ENCODE measurements at regions not wholly inside any gene's neighbourhood (a gene's known extent, or its start where the extent isn't known, plus 50 kb on each side); places are given as distances from the start of the nearest gene placed in this dataset.

DNA sequence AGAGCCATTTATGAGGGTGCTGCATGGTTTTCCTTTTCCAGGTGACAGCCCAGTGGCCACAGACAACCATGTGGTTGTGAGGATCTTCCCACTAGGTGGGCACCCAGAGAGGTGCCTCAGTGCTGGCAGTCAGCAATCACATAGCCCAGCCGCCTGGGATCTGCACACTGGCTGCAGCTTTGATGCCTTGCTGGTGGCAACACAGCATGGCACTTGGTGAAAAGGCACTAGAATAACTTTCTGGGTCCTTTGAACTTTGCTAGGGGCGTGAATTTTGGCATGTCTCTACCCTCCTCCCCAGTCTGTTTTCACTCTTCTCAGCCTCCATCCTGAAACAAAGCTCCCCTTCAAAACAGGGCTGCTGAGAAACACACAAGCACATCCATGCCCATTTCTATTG is 108.8 kb upstream of the RPL34 start:
- H3K9me3 Mint-ChIP-seq, result no peaks in the 10 kb centered on the region
- H3K27me3 Mint-ChIP-seq (ENCODE audit: low read depth), result peaks cover 30% of the 10 kb centered on the region
- no peak overlapping the region for H3K27ac Mint-ChIP-seq
- H3K36me3 Mint-ChIP-seq (ENCODE audit: low read depth), result peaks cover 1% of the 10 kb centered on the region
- no peak overlapping the region for H3K4me3 Mint-ChIP-seq
- H3K4me1 Mint-ChIP-seq (ENCODE audit: low read depth), result peaks cover 21% of the 10 kb centered on the region
- no peak for DNase-seq (ENCODE audit: low spot score)

GRCh38 chr4:108502356-108502755 is 118.0 kb upstream of the RPL34 start:
- Mint-ChIP-seq H3K27me3 (ENCODE audit: low read depth) (peaks cover 25% of the 10 kb centered on the region), H3K27ac (no peak overlapping the region), H3K4me1 (ENCODE audit: low read depth) (peaks cover 11% of the 10 kb centered on the region), H3K4me3 (no peak overlapping the region), H3K36me3 (ENCODE audit: low read depth) (peaks cover 1% of the 10 kb centered on the region), H3K9me3 (peaks cover 5% of the 10 kb centered on the region)
- DNase-seq (ENCODE audit: low spot score), result no peak

- no peak overlapping the region for H3K4me3 Mint-ChIP-seq
These were observed 121.5 kb upstream of the RPL34 start for GRCh38 chr4:108498925-108499324.

GRCh38 chr4:108493596-108493931 is 126.8 kb upstream of the RPL34 start:
- Mint-ChIP-seq H3K9me3 (peaks cover 11% of the 10 kb centered on the region), H3K27me3 (ENCODE audit: low read depth) (peaks cover 20% of the 10 kb centered on the region), H3K36me3 (ENCODE audit: low read depth) (peaks cover 2% of the 10 kb centered on the region), H3K27ac (peak overlapping the region; percentile 43), H3K4me1 (ENCODE audit: low read depth) (no peaks in the 10 kb centered on the region), H3K4me3 (no peak overlapping the region)
- no peak for DNase-seq (ENCODE audit: low spot score)

More at GRCh38 chr4:108498925-108499324, 121.5 kb upstream of the RPL34 start:
- Mint-ChIP-seq H3K27ac (no peak overlapping the region), H3K9me3 (peaks cover 8% of the 10 kb centered on the region), H3K36me3 (ENCODE audit: low read depth) (no peaks in the 10 kb centered on the region), H3K4me1 (ENCODE audit: low read depth) (no peaks in the 10 kb centered on the region), H3K27me3 (ENCODE audit: low read depth) (peaks cover 26% of the 10 kb centered on the region)
- no peak for DNase-seq (ENCODE audit: low spot score)

GRCh38 chr4:108492816-108493595 is 127.4 kb upstream of the RPL34 start:
- Mint-ChIP-seq H3K4me3 (no peak overlapping the region), H3K9me3 (peaks cover 11% of the 10 kb centered on the region), H3K36me3 (ENCODE audit: low read depth) (peaks cover 2% of the 10 kb centered on the region), H3K4me1 (ENCODE audit: low read depth) (no peaks in the 10 kb centered on the region), H3K27ac (no peak overlapping the region), H3K27me3 (ENCODE audit: low read depth) (peaks cover 15% of the 10 kb centered on the region)
- no peak for DNase-seq (ENCODE audit: low spot score)

DNA sequence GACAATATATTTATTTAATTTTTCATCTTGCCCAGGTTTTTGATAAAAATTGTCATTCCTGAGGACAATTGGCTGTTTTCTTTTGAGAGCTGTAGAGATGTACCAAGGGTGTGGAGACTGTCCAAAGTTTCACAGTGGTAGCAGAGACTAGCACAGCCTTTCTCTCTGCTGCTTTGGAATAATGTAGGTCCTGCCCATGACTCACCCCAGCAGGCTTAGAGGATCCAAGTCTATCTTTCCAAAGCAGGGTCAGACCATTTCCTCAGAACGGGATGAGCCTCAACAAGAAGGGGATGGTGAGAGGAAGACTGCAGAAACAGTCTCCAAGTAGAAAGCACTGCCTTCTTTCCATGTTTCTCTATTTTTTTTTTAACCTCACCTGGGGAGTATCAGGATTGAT is 131.5 kb upstream of the RPL34 start:
- peaks cover 19% of the 10 kb centered on the region for H3K4me1 Mint-ChIP-seq (ENCODE audit: low read depth)
- H3K36me3 Mint-ChIP-seq (ENCODE audit: low read depth), result peaks cover 2% of the 10 kb centered on the region
- H3K27me3 Mint-ChIP-seq (ENCODE audit: low read depth), result peaks cover 2% of the 10 kb centered on the region
- no peak overlapping the region for H3K4me3 Mint-ChIP-seq
- DNase-seq (ENCODE audit: low spot score), result no peak
- peaks cover 8% of the 10 kb centered on the region for H3K9me3 Mint-ChIP-seq
- no peak overlapping the region for H3K27ac Mint-ChIP-seq

DNA sequence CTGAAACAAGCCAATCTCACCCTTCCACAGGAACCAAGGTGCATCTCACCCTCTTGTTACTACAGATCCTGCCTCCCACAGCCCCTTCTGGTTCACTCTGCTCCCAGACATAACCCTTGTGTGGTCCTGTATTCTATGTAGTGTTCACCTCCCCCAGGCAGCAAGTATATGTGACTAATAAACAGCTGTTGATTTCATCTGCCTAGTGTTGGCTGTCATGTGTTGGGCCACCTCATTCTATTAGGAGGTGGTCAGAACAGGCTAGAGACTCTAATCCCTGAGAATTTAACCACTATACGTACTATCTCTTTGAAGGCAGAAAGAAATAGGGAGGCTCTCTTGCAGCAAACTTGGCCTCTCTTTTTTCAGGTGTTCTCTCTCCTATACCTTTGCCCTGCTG is 134.3 kb upstream of the RPL34 start:
- Mint-ChIP-seq H3K27ac (no peak overlapping the region), H3K9me3 (no peaks in the 10 kb centered on the region), H3K27me3 (ENCODE audit: low read depth) (no peaks in the 10 kb centered on the region), H3K36me3 (ENCODE audit: low read depth) (no peaks in the 10 kb centered on the region), H3K4me1 (ENCODE audit: low read depth) (peaks cover 42% of the 10 kb centered on the region), H3K4me3 (no peak overlapping the region)
- no peak for DNase-seq (ENCODE audit: low spot score)

DNA sequence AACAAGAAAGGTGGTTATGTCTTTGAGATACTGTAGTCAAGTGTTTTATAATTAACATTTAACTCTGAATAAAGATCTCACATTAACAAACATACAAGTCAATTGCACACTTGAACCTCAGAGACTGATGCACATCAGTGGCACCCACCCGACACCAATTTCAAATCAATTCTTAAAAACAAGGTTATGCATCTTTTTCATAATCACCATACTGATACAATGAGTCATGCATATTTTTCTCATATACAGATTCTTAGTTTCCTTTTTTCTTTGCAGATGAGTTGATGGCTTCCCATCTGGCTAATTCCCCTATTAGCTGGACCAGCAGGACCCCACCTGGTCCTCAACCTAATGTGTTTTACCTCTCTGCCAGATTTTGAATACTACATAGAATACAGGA is 136.2 kb upstream of the RPL34 start:
- no peaks in the 10 kb centered on the region for H3K27me3 Mint-ChIP-seq (ENCODE audit: low read depth)
- H3K36me3 Mint-ChIP-seq (ENCODE audit: low read depth), result no peaks in the 10 kb centered on the region
- no peaks in the 10 kb centered on the region for H3K9me3 Mint-ChIP-seq
- peak overlapping the region; percentile 52 for H3K27ac Mint-ChIP-seq
- H3K4me1 Mint-ChIP-seq (ENCODE audit: low read depth), result peaks cover 44% of the 10 kb centered on the region
- no peak for DNase-seq (ENCODE audit: low spot score)
- peak overlapping the region; percentile 60 for H3K4me3 Mint-ChIP-seq

DNA sequence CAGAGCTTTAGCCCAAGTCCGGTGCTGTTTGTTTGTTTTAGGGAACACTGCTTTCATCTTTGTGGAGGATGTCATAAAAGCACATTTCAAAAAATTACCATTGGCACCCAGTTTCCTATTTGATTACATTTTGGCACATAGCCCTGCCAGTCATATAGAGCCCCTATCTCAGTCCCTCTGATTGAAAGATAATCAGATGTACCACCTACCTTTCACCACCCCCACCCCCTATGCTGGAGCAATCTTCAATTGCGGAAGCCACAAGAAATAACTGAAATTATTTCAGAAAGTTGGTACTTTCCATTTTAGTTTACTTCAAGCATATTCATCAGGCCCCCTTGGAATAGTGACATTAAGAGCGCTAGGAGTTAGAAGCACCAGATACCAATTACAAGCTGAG is 136.7 kb upstream of the RPL34 start:
- Mint-ChIP-seq H3K27ac (peak overlapping the region; percentile 80), H3K9me3 (no peaks in the 10 kb centered on the region), H3K4me3 (peak overlapping the region; percentile 76), H3K36me3 (ENCODE audit: low read depth) (no peaks in the 10 kb centered on the region), H3K27me3 (ENCODE audit: low read depth) (no peaks in the 10 kb centered on the region), H3K4me1 (ENCODE audit: low read depth) (peaks cover 44% of the 10 kb centered on the region)
- no peak for DNase-seq (ENCODE audit: low spot score)

GRCh38 chr4:108483079-108483478 is 137.3 kb upstream of the RPL34 start:
- Mint-ChIP-seq H3K9me3 (no peaks in the 10 kb centered on the region), H3K4me1 (ENCODE audit: low read depth) (peaks cover 44% of the 10 kb centered on the region), H3K27ac (peak overlapping the region; percentile 80), H3K27me3 (ENCODE audit: low read depth) (peaks cover 2% of the 10 kb centered on the region), H3K4me3 (peak overlapping the region; percentile 76), H3K36me3 (ENCODE audit: low read depth) (no peaks in the 10 kb centered on the region)
- peak; percentile 44 for DNase-seq (ENCODE audit: low spot score)

DNA sequence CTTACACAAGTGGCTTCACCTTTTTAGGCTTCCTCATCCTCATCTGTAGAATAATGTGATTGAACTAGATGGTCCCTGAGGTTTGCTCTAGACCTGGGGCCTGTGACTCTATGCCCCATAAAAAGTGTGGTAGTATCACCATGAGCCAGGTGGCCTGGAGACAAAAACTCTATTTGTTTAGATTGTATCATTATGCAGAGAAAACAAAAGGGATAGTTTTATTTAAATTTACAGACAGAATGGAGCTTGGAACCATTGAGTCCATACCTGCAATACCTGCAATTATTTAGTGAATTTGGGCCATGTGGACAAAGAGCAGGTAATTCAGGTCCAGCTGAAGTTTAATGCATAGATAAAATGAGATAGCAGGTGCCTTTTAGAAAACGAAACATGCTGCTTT is 139.5 kb upstream of the RPL34 start:
- H3K27me3 Mint-ChIP-seq (ENCODE audit: low read depth), result peaks cover 2% of the 10 kb centered on the region
- no peak overlapping the region for H3K4me3 Mint-ChIP-seq
- no peaks in the 10 kb centered on the region for H3K36me3 Mint-ChIP-seq (ENCODE audit: low read depth)
- H3K27ac Mint-ChIP-seq, result no peak overlapping the region
- no peak for DNase-seq (ENCODE audit: low spot score)
- H3K4me1 Mint-ChIP-seq (ENCODE audit: low read depth), result peaks cover 41% of the 10 kb centered on the region
- no peaks in the 10 kb centered on the region for H3K9me3 Mint-ChIP-seq

GRCh38 chr4:108477527-108478108 is 142.8 kb upstream of the RPL34 start:
- DNase-seq (ENCODE audit: low spot score), result no peak
- Mint-ChIP-seq H3K9me3 (no peaks in the 10 kb centered on the region), H3K4me3 (no peak overlapping the region), H3K4me1 (ENCODE audit: low read depth) (peaks cover 23% of the 10 kb centered on the region), H3K27me3 (ENCODE audit: low read depth) (peaks cover 2% of the 10 kb centered on the region), H3K36me3 (ENCODE audit: low read depth) (no peaks in the 10 kb centered on the region), H3K27ac (no peak overlapping the region)

GRCh38 chr4:108473163-108473720 is 147.1 kb upstream of the RPL34 start:
- DNase-seq (ENCODE audit: low spot score), result no peak
- no peak overlapping the region for H3K27ac Mint-ChIP-seq
- no peak overlapping the region for H3K4me3 Mint-ChIP-seq
- H3K4me1 Mint-ChIP-seq (ENCODE audit: low read depth), result peaks cover 18% of the 10 kb centered on the region
- no peaks in the 10 kb centered on the region for H3K9me3 Mint-ChIP-seq
- H3K36me3 Mint-ChIP-seq (ENCODE audit: low read depth), result peaks cover 2% of the 10 kb centered on the region
- peaks cover 2% of the 10 kb centered on the region for H3K27me3 Mint-ChIP-seq (ENCODE audit: low read depth)

Measured in T-helper 2 cell treated with Interferon-gamma antibody and Interleukin-4, amounts not matched to agents 5 μg/mL and 100 μg/mL, for 36 hours (primary cell).